ENCODE measurements at regions not wholly inside any gene's neighbourhood (a gene's known extent, or its start where the extent isn't known, plus 50 kb on each side); places are given as distances from the start of the nearest gene placed in this dataset.

DNA sequence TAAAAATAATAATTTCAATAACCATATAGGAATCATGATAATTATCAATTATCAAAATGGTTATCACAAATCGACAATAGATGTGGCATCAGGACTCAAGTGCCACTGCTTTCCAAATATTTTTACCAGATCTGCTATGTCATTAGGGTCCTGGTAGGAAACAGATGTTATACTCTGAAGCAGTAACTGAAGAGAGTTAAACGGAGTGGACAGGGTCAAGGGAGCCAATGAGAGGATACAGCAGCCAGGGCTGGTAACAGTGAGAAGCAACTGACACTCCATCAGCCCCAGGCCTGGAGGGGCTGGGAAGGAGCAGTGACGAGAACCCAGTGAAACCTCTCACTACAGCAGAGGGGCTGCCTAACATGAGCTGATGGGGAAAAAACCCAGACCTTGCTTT is 322.4 kb downstream of the NPR3 start:
- TF ChIP-seq POLR2A (IDR thresholded peaks at IDR 0.05; ENCODE audit: low read depth, low read length) (no peak), POLR2AphosphoS5 (IDR thresholded peaks at IDR 0.05; ENCODE audit: low read depth, low read length) (no peak), TAF1 (IDR thresholded peaks at IDR 0.05; ENCODE audit: borderline replicate concordance, low read depth, low read length) (no peak)
